ENCODE measurements at regions not wholly inside any gene's neighbourhood (a gene's known extent, or its start where the extent isn't known, plus 50 kb on each side); places are given as distances from the start of the nearest gene placed in this dataset.

GRCh38 chr15:97745481-97746071 is 214.9 kb upstream of the ARRDC4 start:
- no peak for DNase-seq
- Histone ChIP-seq H3K27ac (no peak overlapping the region), H3K4me3 (no peak overlapping the region), H3K9me3 (no peaks in the 10 kb centered on the region), H3K4me1 (ENCODE audit: insufficient read depth) (no peaks in the 10 kb centered on the region), H3K36me3 (no peaks in the 10 kb centered on the region), H3K27me3 (no peaks in the 10 kb centered on the region)
- TF ChIP-seq EP300 (IDR thresholded peaks at IDR 0.05), result no peak
- no peak for TF ChIP-seq POLR2A (IDR thresholded peaks at IDR 0.05)
- no peak for TF ChIP-seq CTCF (IDR thresholded peaks at IDR 0.05)
- intact Hi-C loops (cut with DNase I), result no loop called here
- WGBS, 3 donors, result 72 to 74% (median 72%) methylated on average over 8 of the region's 8 CpGs

GRCh38 chr15:97747342-97747741 is 213.2 kb upstream of the ARRDC4 start:
- no peaks in the 10 kb centered on the region for H3K36me3 ChIP-seq
- intact Hi-C loops (cut with DNase I), result no loop called here
- no peaks in the 10 kb centered on the region for H3K9me3 ChIP-seq
- 75 to 84% (median 83%) methylated on average over 5 of the region's 5 CpGs for WGBS, 3 donors
- H3K4me3 ChIP-seq, result no peak overlapping the region
- H3K27ac ChIP-seq, result no peak overlapping the region
- no peaks in the 10 kb centered on the region for H3K27me3 ChIP-seq
- no peak for DNase-seq
- TF ChIP-seq CTCF (IDR thresholded peaks at IDR 0.05), result no peak
- TF ChIP-seq EP300 (IDR thresholded peaks at IDR 0.05), result no peak
- no peak for TF ChIP-seq POLR2A (IDR thresholded peaks at IDR 0.05)
- H3K4me1 ChIP-seq (ENCODE audit: insufficient read depth), result no peaks in the 10 kb centered on the region

GRCh38 chr15:97748576-97748975 is 211.9 kb upstream of the ARRDC4 start:
- WGBS, 3 donors, result 81 to 85% (median 84%) methylated on average over 5 of the region's 5 CpGs
- H3K27ac ChIP-seq, result no peak overlapping the region
- no peaks in the 10 kb centered on the region for H3K36me3 ChIP-seq
- no peaks in the 10 kb centered on the region for H3K27me3 ChIP-seq
- H3K4me1 ChIP-seq (ENCODE audit: insufficient read depth), result no peaks in the 10 kb centered on the region
- intact Hi-C loops (cut with DNase I), result no loop called here
- no peaks in the 10 kb centered on the region for H3K9me3 ChIP-seq
- TF ChIP-seq CTCF (IDR thresholded peaks at IDR 0.05) (no peak), EP300 (IDR thresholded peaks at IDR 0.05) (no peak)
- no peak for DNase-seq
- H3K4me3 ChIP-seq, result no peak overlapping the region

GRCh38 chr15:97750060-97750459 is 210.4 kb upstream of the ARRDC4 start:
- WGBS, 3 donors, result 75 to 76% (median 76%) methylated on average over 7 of the region's 7 CpGs
- no peak for DNase-seq
- H3K27ac ChIP-seq, result no peak overlapping the region
- no peaks in the 10 kb centered on the region for H3K9me3 ChIP-seq
- H3K27me3 ChIP-seq, result no peaks in the 10 kb centered on the region
- TF ChIP-seq POLR2A (IDR thresholded peaks at IDR 0.05) (no peak), EP300 (IDR thresholded peaks at IDR 0.05) (no peak), CTCF (IDR thresholded peaks at IDR 0.05) (no peak)
- H3K36me3 ChIP-seq, result no peaks in the 10 kb centered on the region
- H3K4me3 ChIP-seq, result no peak overlapping the region
- no peaks in the 10 kb centered on the region for H3K4me1 ChIP-seq (ENCODE audit: insufficient read depth)
- intact Hi-C loops (cut with DNase I), result no loop called here

Data from ovary (tissue), 7 donors.